HG03025 (cell line): ENCODE measurements at regions not wholly inside any gene's neighbourhood (a gene's known extent, or its start where the extent isn't known, plus 50 kb on each side); places are given as distances from the start of the nearest gene placed in this dataset.
"Not testable (repeated sequence)": the region's sequence is repeated elsewhere in the genome, so short reads cannot be mapped to it uniquely, and the experiment has no call there.

Experiments
- ATAC-seq: cut with Tn5 transposase; IDR thresholded peaks from one replicate; pipeline ENCODE4 v1.9.1; 2021; ENCODE audit warnings: mild to moderate bottlenecking, moderate library complexity; ENCODE audit not compliant: unreplicated experiment, low FRiP score

GRCh38 chr1:157460381-157460780 is 91.9 kb downstream of the FCRL5 start:
- no peak for ATAC-seq

GRCh38 chr1:157457279-157457678 is 95.0 kb downstream of the FCRL5 start:
- no peak for ATAC-seq

- ATAC-seq, result no peak
These were observed 97.0 kb downstream of the FCRL5 start for GRCh38 chr1:157455318-157455717.

DNA sequence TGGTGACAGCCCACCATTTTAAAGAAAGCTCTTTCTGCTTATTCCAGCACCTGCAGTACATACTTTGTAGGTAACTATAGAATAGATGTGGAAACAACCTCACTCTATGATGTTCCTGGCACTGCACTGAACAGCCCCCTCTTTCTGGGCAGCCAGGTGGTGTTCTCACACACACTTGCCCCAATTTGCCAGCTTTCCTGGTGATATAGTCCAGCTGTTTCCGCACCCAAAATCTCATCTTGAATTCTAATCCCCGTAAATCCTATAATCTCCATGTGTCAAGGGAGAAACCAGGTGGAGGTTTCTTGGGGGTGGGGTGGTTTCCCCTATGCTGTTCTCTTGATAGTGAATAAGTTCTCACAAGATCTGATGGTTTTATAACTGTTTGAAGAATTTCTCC is 102.2 kb downstream of the FCRL5 start:
- ATAC-seq, result no peak

DNA sequence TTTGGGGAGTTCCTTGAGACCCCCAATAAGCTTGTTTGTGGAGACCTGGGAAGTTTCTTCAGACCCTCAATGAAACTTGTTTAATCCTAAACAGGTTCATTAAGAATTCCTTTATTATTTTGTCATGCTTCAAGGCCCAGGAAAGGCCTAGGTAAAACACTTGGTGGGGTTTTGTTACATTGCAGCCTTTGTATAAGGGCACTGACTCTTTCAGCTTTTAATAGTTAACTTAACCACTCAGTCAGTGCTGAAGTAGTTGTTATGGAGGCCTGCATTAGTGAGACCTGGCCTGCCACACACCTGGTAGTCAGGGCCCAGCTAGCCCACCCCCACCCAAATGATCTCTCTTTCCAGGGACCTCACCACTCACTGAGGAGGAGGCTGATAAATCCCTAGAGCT is 103.7 kb downstream of the FCRL5 start:
- no peak for ATAC-seq

DNA sequence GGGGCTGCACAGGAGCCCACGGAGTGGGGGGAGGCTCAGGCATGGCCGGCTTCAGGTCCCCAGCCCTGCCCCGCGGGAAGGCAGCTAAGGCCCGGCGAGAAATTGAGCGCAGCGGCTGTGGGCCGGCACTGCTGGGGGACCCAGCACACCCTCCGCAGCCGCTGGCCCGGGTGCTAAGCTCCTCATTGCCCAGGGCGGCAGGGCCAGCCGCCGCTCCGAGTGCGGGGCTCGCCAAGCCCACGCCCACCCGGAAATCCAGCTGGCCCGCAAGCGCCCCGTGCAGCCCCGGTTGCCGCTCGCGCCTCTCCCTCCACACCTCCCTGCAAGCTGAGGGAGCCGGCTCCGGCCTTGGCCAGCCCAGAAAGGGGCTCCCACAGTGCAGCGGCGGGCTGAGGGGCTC is 106.0 kb downstream of the FCRL5 start:
- ATAC-seq, result not testable (repeated sequence)

- not testable (repeated sequence) for ATAC-seq
These were observed 106.6 kb downstream of the FCRL5 start for GRCh38 chr1:157445616-157446140.

GRCh38 chr1:157442065-157442464 is 110.2 kb downstream of the FCRL5 start:
- ATAC-seq, result no peak

GRCh38 chr1:157439302-157439954 is 112.9 kb downstream of the FCRL5 start:
- no peak for ATAC-seq

- no peak for ATAC-seq
These were observed 113.7 kb downstream of the FCRL5 start for GRCh38 chr1:157438613-157439012.

DNA sequence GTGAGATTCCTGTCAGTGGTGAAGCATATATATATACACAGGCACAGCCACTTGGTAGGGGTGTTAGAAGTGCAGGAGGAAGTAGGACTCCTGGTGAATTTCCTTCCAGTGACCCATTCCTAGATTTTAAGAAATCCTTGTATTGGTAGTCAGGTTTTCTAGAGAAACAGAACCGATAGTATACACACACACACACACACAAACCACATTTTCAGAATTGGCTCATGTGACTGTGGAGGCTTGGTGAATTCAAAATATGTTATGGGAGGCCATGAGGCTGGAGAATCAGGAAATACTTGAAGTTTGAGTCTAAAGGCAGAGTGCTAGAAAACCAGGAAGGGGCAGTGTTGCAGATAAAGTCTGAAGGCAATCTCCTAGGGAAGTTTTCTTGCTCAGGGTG is 114.2 kb downstream of the FCRL5 start:
- no peak for ATAC-seq

DNA sequence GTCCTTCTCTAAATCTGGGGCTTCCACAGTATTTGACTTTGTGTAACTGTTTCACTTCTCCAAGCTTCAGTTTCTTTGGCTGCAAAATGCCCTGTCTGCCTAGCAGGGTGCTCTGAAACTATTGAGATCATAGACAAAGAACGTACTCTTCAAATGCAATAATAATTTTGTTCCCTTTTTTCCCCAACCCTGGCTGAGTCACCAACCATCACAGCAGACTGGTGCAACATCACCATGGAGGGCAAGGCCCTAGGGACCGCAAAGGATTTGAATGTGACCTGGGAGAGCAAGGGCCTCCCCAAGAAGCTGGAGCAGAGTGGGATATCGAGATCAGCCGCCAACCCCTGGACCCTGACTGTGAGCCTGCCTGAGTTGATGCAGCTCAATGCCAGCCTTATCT is 115.0 kb downstream of the FCRL5 start:
- no peak for ATAC-seq

DNA sequence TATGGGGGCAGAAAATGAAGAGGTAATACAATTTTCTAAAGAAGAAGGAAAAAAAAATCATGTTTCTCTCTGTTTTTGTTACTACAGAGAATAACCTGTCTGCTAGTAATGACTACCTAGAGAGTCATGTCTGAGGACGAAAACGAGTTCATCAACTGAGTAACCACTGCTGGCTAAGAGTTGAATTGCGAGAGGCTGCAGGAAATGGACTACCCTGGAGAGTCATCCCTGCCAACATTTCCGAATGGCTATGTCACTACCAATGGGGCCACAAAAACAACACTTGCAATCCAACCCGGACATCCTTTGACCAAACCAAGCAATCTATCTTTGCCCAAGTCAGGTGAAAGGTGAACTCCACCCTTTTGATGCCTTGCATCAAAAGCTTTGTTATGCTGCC is 120.6 kb downstream of the FCRL5 start:
- ATAC-seq, result no peak

- no peak for ATAC-seq
These were observed 122.6 kb downstream of the FCRL5 start for GRCh38 chr1:157429601-157430240.

DNA sequence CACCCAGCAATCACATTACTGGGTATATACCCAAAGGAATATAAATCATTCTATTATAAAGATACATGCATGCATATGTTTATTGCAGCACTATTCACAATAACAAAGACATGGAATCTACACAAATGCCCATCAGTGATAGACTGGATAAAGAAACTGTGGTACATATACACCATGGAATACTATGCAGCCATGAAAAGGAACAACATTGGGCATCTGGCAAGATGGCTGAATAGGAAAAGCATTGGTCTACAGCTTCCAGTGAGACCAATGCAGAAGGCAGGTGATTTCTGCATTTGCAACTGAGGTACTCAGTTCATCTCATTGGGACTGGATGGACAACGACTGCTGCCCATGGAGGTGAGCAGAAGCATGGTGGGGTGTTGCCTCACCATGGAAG is 128.6 kb downstream of the FCRL5 start:
- ATAC-seq, result not testable (repeated sequence)

DNA sequence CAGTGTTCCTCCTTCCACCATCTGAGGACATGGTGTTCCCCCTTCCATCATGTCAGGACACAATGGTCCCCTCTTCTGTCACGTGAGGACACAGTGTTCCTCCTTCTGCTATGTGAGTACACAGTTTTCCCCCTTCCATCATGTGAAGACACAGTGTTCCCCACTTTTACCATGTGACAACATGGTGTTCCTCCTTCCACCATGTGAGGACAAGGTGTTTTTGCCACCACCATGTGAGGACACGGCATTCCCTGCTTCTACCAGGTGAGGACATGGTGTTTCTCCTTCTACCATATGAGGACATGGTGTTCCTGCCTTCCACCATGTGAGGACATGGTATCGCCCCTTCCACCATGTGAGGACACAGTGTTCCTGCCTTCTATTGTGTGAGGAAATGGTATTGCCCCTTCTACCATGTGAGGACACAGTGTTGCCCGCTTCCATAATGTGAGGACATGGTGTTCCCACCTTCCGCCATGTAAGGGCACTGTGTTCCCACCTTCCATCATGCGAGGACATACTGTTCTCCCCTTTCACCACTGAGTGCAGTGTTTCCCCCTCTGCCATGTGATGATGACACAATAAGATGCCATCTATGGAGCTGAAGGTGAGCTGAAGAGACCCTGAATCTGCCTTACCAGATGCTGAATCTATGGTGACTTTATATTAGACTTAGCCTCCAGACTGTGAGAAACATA is 132.3 kb downstream of the FCRL5 start:
- ATAC-seq, result no peak

- ATAC-seq, result no peak
These were observed 133.7 kb downstream of the FCRL5 start for GRCh38 chr1:157418659-157419058.

DNA sequence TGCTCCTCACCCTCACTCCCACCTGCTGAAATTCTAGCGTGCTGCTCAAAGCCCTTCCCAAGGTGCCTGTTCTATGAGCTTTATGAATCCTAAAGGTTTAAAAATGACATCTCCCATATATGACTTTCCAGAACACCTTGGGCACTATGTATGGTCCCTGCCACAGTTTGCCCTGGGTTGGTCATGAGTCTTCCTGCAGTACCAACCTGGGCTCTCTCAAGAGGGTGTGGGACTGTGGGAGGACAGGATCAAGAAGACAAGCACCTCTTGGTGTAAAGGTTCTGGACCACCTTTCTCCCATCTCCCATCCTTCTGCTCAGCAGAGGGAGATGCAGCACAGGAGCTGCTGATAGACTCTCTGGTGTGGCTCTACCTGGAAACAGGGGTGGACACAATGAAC is 134.1 kb downstream of the FCRL5 start:
- ATAC-seq, result no peak

DNA sequence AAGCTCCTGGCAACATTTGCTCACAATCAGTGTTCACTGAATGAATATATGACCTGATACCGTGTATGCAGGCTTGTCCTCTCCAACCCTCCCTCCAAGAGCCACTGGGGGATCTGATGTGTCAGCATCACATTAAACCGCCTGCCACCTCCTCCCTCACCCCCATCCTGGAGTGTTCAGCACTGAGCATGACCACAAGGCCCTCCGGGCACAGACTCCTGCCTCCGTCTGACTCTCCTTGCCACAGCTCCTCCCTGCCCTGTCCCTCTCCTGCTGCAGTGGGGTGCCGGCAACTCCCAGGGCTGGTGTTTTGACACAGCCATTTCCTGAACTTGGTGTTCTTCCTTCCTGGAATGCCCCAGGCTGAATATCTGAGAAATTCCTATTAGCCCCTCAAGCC is 136.7 kb downstream of the FCRL5 start:
- ATAC-seq, result no peak

DNA sequence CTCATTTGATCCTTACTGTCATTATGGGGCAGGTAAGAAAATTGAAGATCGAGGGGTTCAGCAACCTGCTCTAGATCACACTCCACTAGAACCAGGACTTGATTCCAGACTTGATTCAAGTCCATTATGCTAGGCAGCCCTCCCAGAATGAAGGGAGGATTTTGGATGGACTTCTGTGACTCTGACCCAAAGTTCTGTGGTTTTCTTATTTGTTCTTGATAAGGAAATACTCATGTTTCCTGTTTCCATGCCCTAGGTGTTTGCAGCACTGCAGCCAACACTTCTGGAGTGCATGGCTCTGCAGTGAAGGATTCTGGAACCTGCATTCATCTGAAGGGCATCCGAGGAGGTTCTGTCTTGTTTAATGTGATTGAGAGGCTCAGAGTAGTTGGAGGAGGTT is 140.0 kb downstream of the FCRL5 start:
- ATAC-seq, result no peak

GRCh38 chr1:157411769-157412168 is 140.5 kb downstream of the FCRL5 start:
- ATAC-seq, result no peak

GRCh38 chr1:157411064-157411463 is 141.3 kb downstream of the FCRL5 start:
- ATAC-seq, result no peak
